ENCODE measurements at regions not wholly inside any gene's neighbourhood (a gene's known extent, or its start where the extent isn't known, plus 50 kb on each side); places are given as distances from the start of the nearest gene placed in this dataset.

GRCh38 chr3:127409421-127410136 lies 121.7 kb upstream of the PRR20G start:
- ChIA-PET CTCF (interaction anchor here (1.9 kb wide), 1 partner anchor 11 kb away, joined by 5 read pairs; no protein-coding TSS in a partner anchor), POLR2A (interaction anchor here (1.1 kb wide), 1 partner anchor 18 kb away, joined by 4 read pairs; no protein-coding TSS in a partner anchor)
- Histone ChIP-seq H3F3A (replicated peaks; ENCODE audit: insufficient read depth) (no peaks in the 10 kb centered on the region), H3K9ac (no peak overlapping the region), H3K4me1 (ENCODE audit: control insufficient read depth in 1 of 2, insufficient read depth in 2 of 2, low read depth in 1 of 2, low read length in 1 of 2) (peaks cover 0 to 13% of the 10 kb centered on the region in 2 experiments; a peak in 1 of 4 replicates), H3K4me3 (ENCODE audit: low read depth in 2 of 2, low read length in 1 of 2) (no peak overlapping the region), H4K20me1 (ENCODE audit: insufficient read depth) (no peaks in the 10 kb centered on the region), H3K9me2 (no peaks in the 10 kb centered on the region), H2AFZ (ENCODE audit: low read depth) (no peak overlapping the region), H3K27me3 (ENCODE audit: insufficient read depth) (peaks cover 5% of the 10 kb centered on the region; the same call in 1 of the 2 replicates), H3K27ac (ENCODE audit: low read depth in 2 of 2, low read length in 1 of 2) (no peak overlapping the region), H3K36me3 (replicated peaks in 1 of 2; ENCODE audit: control insufficient read depth in 1 of 2, insufficient read depth in 2 of 2, low read length in 1 of 2) (no peaks in the 10 kb centered on the region), H3K79me2 (ENCODE audit: insufficient read depth) (no peaks in the 10 kb centered on the region), H3K4me2 (no peak overlapping the region), H3K9me3 (no peaks in the 10 kb centered on the region)
- peak; percentile 17 for DNase-seq
- 25% methylated on average over 4 of the region's 9 CpGs for WGBS (ENCODE audit: low lambda C conversion rate)
- TF ChIP-seq EP300 (IDR thresholded peaks at IDR 0.05; ENCODE audit: borderline replicate concordance in 1 of 2, low read depth in 1 of 2, low read length in 1 of 2): no peak
- TF ChIP-seq RXRA (IDR thresholded peaks at IDR 0.05; ENCODE audit: borderline replicate concordance, low read depth): no peak
- no peak for TF ChIP-seq POLR2AphosphoS5 (IDR thresholded peaks at IDR 0.05; ENCODE audit: low read depth, low read length)
- no peak for TF ChIP-seq MXI1 (IDR thresholded peaks at IDR 0.05; ENCODE audit: low read depth, low read length)
- no peak for TF ChIP-seq RFX5 (IDR thresholded peaks at IDR 0.05; ENCODE audit: low read length)
- TF ChIP-seq CTCF (IDR thresholded peaks at IDR 0.05): no peak
- TF ChIP-seq USF1 (IDR thresholded peaks at IDR 0.05; ENCODE audit: borderline replicate concordance, low read depth): no peak
- no peak for TF ChIP-seq JUND (IDR thresholded peaks at IDR 0.05)
- no peak for TF ChIP-seq SIN3A (IDR thresholded peaks at IDR 0.05; ENCODE audit: borderline replicate concordance, low read depth, low read length)
- no peak for TF ChIP-seq YY1 (IDR thresholded peaks at IDR 0.05; ENCODE audit: low read depth)
- no peak for TF ChIP-seq GABPA (IDR thresholded peaks at IDR 0.05; ENCODE audit: low read depth)

GRCh38 chr3:127408684-127409420 lies 121.0 kb upstream of the PRR20G start:
- no peak overlapping the region for H2AFZ ChIP-seq (ENCODE audit: low read depth)
- ChIA-PET POLR2A (interaction anchor here (1.1 kb wide), 1 partner anchor 17 kb away, joined by 4 read pairs; no protein-coding TSS in a partner anchor), CTCF (interaction anchor here (1.9 kb wide), 1 partner anchor 11 kb away, joined by 5 read pairs; no protein-coding TSS in a partner anchor)
- H3K27ac ChIP-seq (ENCODE audit: low read depth in 2 of 2, low read length in 1 of 2): no peak overlapping the region
- no peaks in the 10 kb centered on the region for H3F3A ChIP-seq (replicated peaks; ENCODE audit: insufficient read depth)
- H3K9me3 ChIP-seq: no peaks in the 10 kb centered on the region
- H3K4me3 ChIP-seq (ENCODE audit: low read depth in 2 of 2, low read length in 1 of 2): no peak overlapping the region
- WGBS (ENCODE audit: low lambda C conversion rate): 42% methylated on average over 8 of the region's 14 CpGs
- no peak overlapping the region for H3K4me2 ChIP-seq
- H3K36me3 ChIP-seq (replicated peaks in 1 of 2; ENCODE audit: control insufficient read depth in 1 of 2, insufficient read depth in 2 of 2, low read length in 1 of 2): no peaks in the 10 kb centered on the region
- H3K79me2 ChIP-seq (ENCODE audit: insufficient read depth): no peaks in the 10 kb centered on the region
- no peaks in the 10 kb centered on the region for H4K20me1 ChIP-seq (ENCODE audit: insufficient read depth)
- DNase-seq: peak; percentile 64
- TF ChIP-seq RFX5 (IDR thresholded peaks at IDR 0.05; ENCODE audit: low read length): no peak
- H3K27me3 ChIP-seq (ENCODE audit: insufficient read depth): no peaks in the 10 kb centered on the region; the same call in 1 of the 2 replicates
- no peak overlapping the region for H3K9ac ChIP-seq
- no peaks in the 10 kb centered on the region for H3K9me2 ChIP-seq
- peaks cover 0 to 17% of the 10 kb centered on the region in 2 experiments; a peak in 1 of 4 replicates for H3K4me1 ChIP-seq (ENCODE audit: control insufficient read depth in 1 of 2, insufficient read depth in 2 of 2, low read depth in 1 of 2, low read length in 1 of 2)

All from SK-N-SH (cell line).